Smooth muscle cell (in vitro differentiated cells): ENCODE measurements at regions not wholly inside any gene's neighbourhood (a gene's known extent, or its start where the extent isn't known, plus 50 kb on each side); places are given as distances from the start of the nearest gene placed in this dataset.

Experiments
- DNase-seq: peaks from one replicate; lab custom pipeline; 2025; ENCODE audit not compliant: unreplicated experiment; lab: John Stamatoyannopoulos, UW
- H2AFZ ChIP-seq: fragments of 200-600 bp; sonication (generic); 2 replicates; pipeline ENCODE4 v1.6.0; 2016; ENCODE audit warnings: antibody characterized with exemption, low read depth, mild to moderate bottlenecking
- H3F3A ChIP-seq: fragments of 200-600 bp; sonication (generic); 2 replicates; pipeline ENCODE4 v1.6.0; 2017; ENCODE audit warnings: antibody characterized with exemption, low read depth
- H3K27ac ChIP-seq: fragments of 200-600 bp; sonication (generic); 2 replicates; pipeline ENCODE4 v1.5.1; 2016; ENCODE audit warnings: low read depth, mild to moderate bottlenecking
- H3K27me3 ChIP-seq: fragments of 200-600 bp; sonication (generic); 2 replicates; pipeline ENCODE4 v1.6.1; 2016; ENCODE audit warnings: low read depth, mild to moderate bottlenecking
- H3K36me3 ChIP-seq: fragments of 200-600 bp; sonication (generic); 2 replicates; pipeline ENCODE4 v1.5.1; 2016; ENCODE audit warnings: low read depth
- H3K4me1 ChIP-seq: fragments of 200-600 bp; sonication (generic); 2 replicates; pipeline ENCODE4 v1.5.1; 2016; ENCODE audit warnings: low read depth
- H3K4me2 ChIP-seq: fragments of 200-600 bp; sonication (generic); 2 replicates; pipeline ENCODE4 v1.6.0; 2016; ENCODE audit warnings: mild to moderate bottlenecking
- H3K4me3 ChIP-seq: fragments of 200-600 bp; sonication (generic); 2 replicates; pipeline ENCODE4 v1.5.1; 2016; ENCODE audit warnings: mild to moderate bottlenecking
- H3K79me2 ChIP-seq: fragments of 200-600 bp; sonication (generic); 2 replicates; pipeline ENCODE4 v1.6.0; 2016; ENCODE audit warnings: low read depth, mild to moderate bottlenecking
- H3K9ac ChIP-seq: fragments of 200-600 bp; sonication (generic); 2 replicates; pipeline ENCODE4 v1.6.0; 2016; ENCODE audit warnings: low read depth
- H3K9me3 ChIP-seq: fragments of 200-600 bp; sonication (generic); replicated peaks from 2 replicates; pipeline ENCODE4 v1.5.1; 2016; ENCODE audit warnings: low read depth
- H4K20me1 ChIP-seq: fragments of 200-600 bp; sonication (generic); 2 replicates; pipeline ENCODE4 v1.6.0; 2016; ENCODE audit warnings: low read depth
- CTCF ChIP-seq: fragments of 200-600 bp; sonication (generic); IDR thresholded peaks from 2 replicates; pipeline ENCODE4 v1.5.1; 2017; ENCODE audit warnings: borderline replicate concordance, mild to moderate bottlenecking, antibody characterized with exemption; ENCODE audit not compliant: insufficient read depth, poor library complexity, severe bottlenecking
- WGBS: methylation state at CpG from one replicate; pipeline ENCODE4 v1.1.7; 2016; ENCODE audit warnings: low lambda C conversion rate; 5-methylcytosine and 5-hydroxymethylcytosine counted together

GRCh38 chr5:165101709-165102108, 1596.3 kb downstream of the MAT2B start:
- no peak overlapping the region for H2AFZ ChIP-seq
- no peaks in the 10 kb centered on the region for H3K79me2 ChIP-seq
- H3K4me2 ChIP-seq = no peak overlapping the region
- no peaks in the 10 kb centered on the region for H3F3A ChIP-seq
- no peak overlapping the region for H3K4me3 ChIP-seq
- H3K27ac ChIP-seq = no peak overlapping the region
- H3K9me3 ChIP-seq = no peaks in the 10 kb centered on the region
- no peaks in the 10 kb centered on the region for H3K36me3 ChIP-seq
- no peak overlapping the region for H3K9ac ChIP-seq
- H4K20me1 ChIP-seq = no peaks in the 10 kb centered on the region
- WGBS = 98% methylated on average over 3 of the region's 3 CpGs
- DNase-seq = no peak
- TF ChIP-seq CTCF = no peak
- H3K4me1 ChIP-seq = no peaks in the 10 kb centered on the region
- no peaks in the 10 kb centered on the region for H3K27me3 ChIP-seq

GRCh38 chr5:165104611-165105010, 1599.2 kb downstream of the MAT2B start:
- H3K9ac ChIP-seq = no peak overlapping the region
- TF ChIP-seq CTCF = no peak
- WGBS = 69% methylated on average over 4 of the region's 4 CpGs

GRCh38 chr5:165108809-165109208, 1603.4 kb downstream of the MAT2B start:
- TF ChIP-seq CTCF = no peak
- Histone ChIP-seq H3K4me3 (no peak overlapping the region), H3K79me2 (no peaks in the 10 kb centered on the region), H3F3A (no peaks in the 10 kb centered on the region), H3K4me2 (no peak overlapping the region), H3K9me3 (no peaks in the 10 kb centered on the region), H3K27me3 (no peaks in the 10 kb centered on the region), H3K36me3 (no peaks in the 10 kb centered on the region), H4K20me1 (no peaks in the 10 kb centered on the region), H3K9ac (no peak overlapping the region), H3K27ac (no peak overlapping the region), H2AFZ (no peak overlapping the region), H3K4me1 (no peaks in the 10 kb centered on the region)
- 74% methylated on average over 3 of the region's 3 CpGs for WGBS
- DNase-seq = no peak

More at GRCh38 chr5:165104611-165105010, 1599.2 kb downstream of the MAT2B start:
- Histone ChIP-seq H3K79me2 (no peaks in the 10 kb centered on the region), H3K27me3 (no peaks in the 10 kb centered on the region), H4K20me1 (no peaks in the 10 kb centered on the region), H3K4me3 (no peak overlapping the region), H3K27ac (no peak overlapping the region), H3F3A (no peaks in the 10 kb centered on the region), H2AFZ (no peak overlapping the region), H3K4me1 (no peaks in the 10 kb centered on the region), H3K4me2 (no peak overlapping the region), H3K9me3 (no peaks in the 10 kb centered on the region), H3K36me3 (no peaks in the 10 kb centered on the region)
- no peak for DNase-seq

- 94% methylated on average over 2 of the region's 2 CpGs for WGBS
- H3K27me3 ChIP-seq = no peaks in the 10 kb centered on the region
- no peak overlapping the region for H3K4me3 ChIP-seq
- no peaks in the 10 kb centered on the region for H3F3A ChIP-seq
- no peak overlapping the region for H3K27ac ChIP-seq
- no peak for TF ChIP-seq CTCF
- H3K36me3 ChIP-seq = no peaks in the 10 kb centered on the region
- H3K9me3 ChIP-seq = no peaks in the 10 kb centered on the region
- H3K79me2 ChIP-seq = no peaks in the 10 kb centered on the region
- H4K20me1 ChIP-seq = no peaks in the 10 kb centered on the region
- no peak for DNase-seq
- H3K9ac ChIP-seq = no peak overlapping the region
- H3K4me2 ChIP-seq = no peak overlapping the region
- no peaks in the 10 kb centered on the region for H3K4me1 ChIP-seq
- H2AFZ ChIP-seq = no peak overlapping the region
Observed at GRCh38 chr5:165119175-165119574, 1613.8 kb downstream of the MAT2B start.
